ENCODE measurements at regions not wholly inside any gene's neighbourhood (a gene's known extent, or its start where the extent isn't known, plus 50 kb on each side); places are given as distances from the start of the nearest gene placed in this dataset.
"Not testable (repeated sequence)": the region's sequence is repeated elsewhere in the genome, so short reads cannot be mapped to it uniquely, and the experiment has no call there.

DNA sequence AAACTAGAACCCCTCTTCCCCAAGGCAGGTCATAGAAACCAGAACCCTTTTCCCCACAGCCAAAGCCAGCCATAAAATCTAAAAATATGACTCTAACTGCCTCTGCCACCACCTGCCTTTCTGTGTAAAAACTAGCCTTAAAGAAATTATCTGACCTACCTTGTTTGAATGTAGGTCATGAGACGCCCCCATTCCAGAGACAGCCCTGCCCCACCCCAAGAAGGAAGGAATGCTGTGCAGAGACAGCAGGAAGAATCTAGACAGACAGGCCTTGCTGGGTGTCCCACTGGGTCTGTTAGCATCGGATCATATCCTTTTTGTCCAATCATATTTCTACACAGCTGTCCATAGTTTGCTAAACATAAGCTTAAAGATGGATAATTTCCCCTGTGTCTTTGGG is 128.4 kb upstream of the RAB4A start:
- Mint-ChIP-seq H3K27ac (no peak overlapping the region), H3K9me3 (no peaks in the 10 kb centered on the region), H3K4me1 (peaks cover 28% of the 10 kb centered on the region), H3K4me3 (no peak overlapping the region), H3K27me3 (no peaks in the 10 kb centered on the region), H3K36me3 (no peaks in the 10 kb centered on the region)

DNA sequence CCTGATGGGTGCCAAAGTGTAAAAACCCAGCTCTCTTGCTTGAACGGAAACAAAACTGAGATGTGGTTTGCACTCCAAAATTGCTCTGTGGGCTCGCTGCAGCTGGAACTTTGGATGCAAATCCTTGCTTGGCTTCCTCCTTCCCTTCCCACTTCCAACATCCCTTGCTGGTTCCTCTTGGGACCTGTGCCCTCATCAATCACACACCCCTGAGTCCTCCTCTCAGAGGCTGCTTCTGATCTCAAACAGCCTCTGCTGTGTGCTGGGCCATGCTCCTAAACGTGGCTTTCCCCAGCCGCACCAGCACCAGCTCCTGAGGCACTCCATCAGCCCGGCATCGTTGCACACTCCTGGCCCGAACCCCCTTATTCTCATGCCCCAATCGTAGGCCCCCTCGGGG is 124.3 kb upstream of the RAB4A start:
- Mint-ChIP-seq H3K4me3 (no peak overlapping the region), H3K9me3 (no peaks in the 10 kb centered on the region), H3K27me3 (no peaks in the 10 kb centered on the region), H3K4me1 (no peaks in the 10 kb centered on the region), H3K27ac (no peak overlapping the region), H3K36me3 (no peaks in the 10 kb centered on the region)

DNA sequence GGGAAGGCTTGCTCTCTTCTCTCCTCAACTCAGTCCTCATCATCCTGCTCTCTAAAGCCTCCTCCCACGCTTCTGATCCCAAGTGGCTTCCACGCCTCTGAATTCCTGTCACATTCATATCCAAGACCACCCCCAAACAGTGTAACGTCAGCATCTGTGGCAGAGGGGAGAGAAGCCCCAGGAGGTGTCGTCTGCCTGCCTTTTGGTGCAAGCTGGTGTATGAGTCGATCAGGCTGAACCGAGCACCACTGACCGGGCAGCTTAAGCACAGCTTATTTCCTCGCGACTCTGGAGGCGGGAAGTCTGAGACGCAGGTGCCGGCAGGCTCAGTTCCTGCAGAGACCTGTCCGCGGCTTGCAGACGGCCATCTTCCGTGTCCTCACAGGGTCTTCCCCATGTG is 123.8 kb upstream of the RAB4A start:
- H3K36me3 Mint-ChIP-seq = no peaks in the 10 kb centered on the region
- H3K27ac Mint-ChIP-seq = no peak overlapping the region
- H3K9me3 Mint-ChIP-seq = no peaks in the 10 kb centered on the region
- H3K4me1 Mint-ChIP-seq = no peaks in the 10 kb centered on the region
- no peak overlapping the region for H3K4me3 Mint-ChIP-seq
- no peaks in the 10 kb centered on the region for H3K27me3 Mint-ChIP-seq

DNA sequence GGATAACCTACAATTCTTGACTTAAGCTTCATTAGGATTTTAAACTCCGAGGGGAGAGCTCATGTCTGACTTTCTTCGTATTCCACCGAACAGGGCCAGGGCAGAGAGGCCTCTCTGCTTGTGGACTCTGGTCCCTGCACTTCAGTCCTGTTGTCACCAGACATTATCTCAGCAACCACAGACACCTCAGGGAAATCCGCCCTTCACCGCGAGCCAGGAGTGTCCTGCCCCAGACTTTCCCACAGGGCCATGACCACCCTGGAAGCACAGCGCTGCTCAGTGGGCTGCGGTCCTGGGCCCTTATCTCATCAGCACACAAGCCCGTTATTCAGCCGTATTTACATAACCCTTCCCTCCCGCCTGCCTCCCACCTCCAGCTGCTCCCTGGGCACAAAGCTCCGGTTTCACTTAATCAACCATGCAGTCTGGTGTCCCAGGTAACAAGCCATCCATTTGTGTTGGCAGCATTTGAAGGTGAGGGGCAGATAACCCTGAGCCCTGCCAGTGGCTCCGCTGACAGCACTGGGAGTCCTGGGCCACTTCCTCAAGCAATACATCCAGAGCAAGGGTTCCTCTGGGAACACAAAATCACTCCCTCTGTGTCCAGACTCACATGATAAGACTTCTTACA is 122.8 kb upstream of the RAB4A start:
- Mint-ChIP-seq H3K27me3 (no peaks in the 10 kb centered on the region), H3K4me3 (no peak overlapping the region), H3K27ac (no peak overlapping the region), H3K36me3 (no peaks in the 10 kb centered on the region), H3K4me1 (no peaks in the 10 kb centered on the region), H3K9me3 (no peaks in the 10 kb centered on the region)

DNA sequence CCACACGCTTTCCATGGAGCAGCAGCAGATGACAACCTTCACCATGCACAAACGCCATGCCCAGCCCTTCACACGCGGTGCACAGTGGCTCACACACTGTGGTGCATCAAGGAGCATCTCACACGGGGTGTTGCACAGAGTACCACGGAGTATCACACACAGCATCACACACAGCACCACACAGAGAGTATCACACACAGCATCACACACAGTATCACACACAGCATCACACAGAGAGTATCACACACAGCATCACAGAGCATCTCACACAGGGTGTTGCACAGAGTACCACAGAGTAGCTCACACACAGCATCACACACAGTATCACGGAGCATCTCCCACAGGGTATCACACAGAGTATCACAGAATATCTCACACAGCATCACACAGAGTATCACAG is 122.2 kb upstream of the RAB4A start:
- H3K27ac Mint-ChIP-seq = no peak overlapping the region

DNA sequence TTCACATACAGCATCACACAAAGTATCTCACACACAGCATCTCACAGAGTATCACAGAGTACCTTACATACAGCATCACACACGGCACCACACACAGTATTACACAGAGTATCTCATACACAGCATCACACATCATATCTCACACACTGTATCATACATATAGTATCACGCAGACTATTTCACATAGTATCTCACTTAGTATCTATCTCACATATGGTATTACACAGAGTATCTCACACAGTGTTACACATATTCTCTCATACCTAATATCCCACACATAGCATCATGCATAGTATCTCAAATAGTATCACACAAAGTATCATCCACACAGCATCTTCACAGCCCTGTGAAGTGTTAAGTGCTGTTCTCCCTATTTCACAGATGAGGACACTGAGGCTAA is 121.5 kb upstream of the RAB4A start:
- Mint-ChIP-seq H3K4me3 (no peak overlapping the region), H3K4me1 (peaks cover 6% of the 10 kb centered on the region), H3K27me3 (no peaks in the 10 kb centered on the region), H3K27ac (no peak overlapping the region), H3K36me3 (no peaks in the 10 kb centered on the region), H3K9me3 (no peaks in the 10 kb centered on the region)

More for the DNA sequence above, 122.2 kb upstream of the RAB4A start:
- H3K4me3 Mint-ChIP-seq = no peak overlapping the region
- H3K4me1 Mint-ChIP-seq = peaks cover 4% of the 10 kb centered on the region
- no peaks in the 10 kb centered on the region for H3K27me3 Mint-ChIP-seq
- no peaks in the 10 kb centered on the region for H3K36me3 Mint-ChIP-seq
- no peaks in the 10 kb centered on the region for H3K9me3 Mint-ChIP-seq

DNA sequence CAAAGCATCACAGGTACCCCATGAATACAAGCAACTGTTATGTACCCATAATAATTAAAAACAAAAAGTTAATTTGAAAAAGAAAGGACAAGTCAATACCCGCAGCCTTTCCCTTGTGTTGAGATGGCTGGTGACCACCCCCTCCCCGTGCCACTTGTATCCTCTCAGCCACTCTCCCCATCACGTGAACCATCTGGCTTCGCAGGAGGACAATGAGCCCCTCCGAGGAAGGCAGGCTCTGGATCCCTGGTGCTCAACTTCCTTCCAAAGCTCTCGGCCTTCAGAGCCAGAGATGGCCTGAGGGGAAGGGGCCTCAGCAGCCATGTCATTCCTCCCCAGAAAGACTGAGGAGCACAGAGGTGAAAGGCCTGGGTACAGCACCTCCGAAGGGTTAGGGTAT is 120.4 kb upstream of the RAB4A start:
- H3K36me3 Mint-ChIP-seq = no peaks in the 10 kb centered on the region

DNA sequence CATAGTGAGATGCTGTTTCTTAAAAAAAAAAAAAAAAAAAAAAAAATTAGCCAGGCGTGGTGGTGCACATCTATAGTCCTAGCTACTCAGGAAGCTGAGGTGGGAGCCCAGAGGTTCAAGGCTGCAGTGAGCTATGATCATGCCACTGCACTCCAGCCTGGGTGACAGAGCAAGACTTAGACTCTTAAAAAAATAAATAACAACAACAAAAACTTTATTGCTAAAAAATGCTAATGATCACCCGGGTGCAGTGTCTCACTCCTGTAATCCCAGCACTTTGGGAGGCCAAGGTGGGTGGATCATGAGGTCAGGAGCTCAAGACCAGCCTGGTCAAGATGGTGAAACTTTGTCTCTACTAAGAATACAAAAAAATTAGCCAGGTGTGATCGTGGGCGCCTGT is 119.5 kb upstream of the RAB4A start:
- H3K27ac Mint-ChIP-seq, H3K27me3 Mint-ChIP-seq, H3K9me3 Mint-ChIP-seq, H3K36me3 Mint-ChIP-seq, H3K4me3 Mint-ChIP-seq: not testable (repeated sequence)
- peaks cover 20% of the 10 kb centered on the region for H3K4me1 Mint-ChIP-seq

More for the DNA sequence above, 120.4 kb upstream of the RAB4A start:
- H3K27ac Mint-ChIP-seq = no peak overlapping the region
- no peak overlapping the region for H3K4me3 Mint-ChIP-seq
- H3K4me1 Mint-ChIP-seq = peaks cover 16% of the 10 kb centered on the region
- no peaks in the 10 kb centered on the region for H3K27me3 Mint-ChIP-seq
- no peaks in the 10 kb centered on the region for H3K9me3 Mint-ChIP-seq

DNA sequence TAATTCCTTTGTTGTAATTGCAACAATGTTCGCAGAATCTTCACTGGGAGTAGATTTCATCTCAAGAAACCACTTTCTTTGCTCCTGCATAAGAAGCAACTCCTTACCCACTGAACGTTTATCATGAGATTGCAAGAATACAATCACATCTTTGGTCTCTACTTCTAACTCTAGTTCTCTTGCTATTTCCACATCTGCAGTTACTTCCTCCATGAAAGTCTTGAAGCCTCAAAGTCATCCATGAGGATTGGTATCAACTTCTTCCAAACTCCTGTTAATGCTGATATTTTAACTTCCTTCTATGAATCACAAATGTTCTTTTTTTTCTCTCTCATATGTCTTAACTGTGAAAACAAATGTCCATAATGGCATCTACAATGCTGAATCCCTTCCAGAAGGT is 118.6 kb upstream of the RAB4A start:
- H3K27ac Mint-ChIP-seq = no peak overlapping the region
- H3K4me1 Mint-ChIP-seq = peaks cover 20% of the 10 kb centered on the region
- no peak overlapping the region for H3K4me3 Mint-ChIP-seq
- no peaks in the 10 kb centered on the region for H3K27me3 Mint-ChIP-seq
- no peaks in the 10 kb centered on the region for H3K36me3 Mint-ChIP-seq
- no peaks in the 10 kb centered on the region for H3K9me3 Mint-ChIP-seq

DNA sequence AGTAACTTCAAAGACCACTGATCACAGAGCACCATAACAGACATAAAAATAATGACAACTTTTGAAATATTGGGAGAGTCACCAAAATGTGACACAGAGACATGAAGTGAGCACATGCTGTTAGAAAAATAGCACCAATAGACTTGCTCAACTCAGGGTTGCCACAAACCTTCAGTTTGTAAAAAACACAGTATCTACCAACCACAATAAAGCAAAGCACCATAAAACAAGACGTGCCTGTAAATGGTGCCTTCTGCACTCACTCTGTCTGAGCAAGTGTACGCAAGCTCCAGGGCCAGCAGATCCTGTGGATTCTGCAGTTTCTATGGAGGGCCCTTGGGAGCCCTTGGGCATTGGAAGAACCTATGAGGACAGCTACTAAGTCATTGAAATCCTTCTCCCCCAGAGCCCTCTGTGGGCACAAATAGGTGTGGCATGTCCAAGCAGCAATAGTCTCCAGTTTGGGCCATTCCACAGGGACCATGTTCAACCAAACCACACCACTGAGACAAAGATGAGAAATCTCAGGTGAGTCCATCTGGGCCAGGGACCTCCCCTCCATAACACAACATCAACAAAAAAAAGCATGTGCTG is 116.9 kb upstream of the RAB4A start:
- Mint-ChIP-seq H3K4me3 (no peak overlapping the region), H3K27me3 (no peaks in the 10 kb centered on the region), H3K4me1 (peaks cover 20% of the 10 kb centered on the region), H3K9me3 (no peaks in the 10 kb centered on the region), H3K27ac (no peak overlapping the region), H3K36me3 (no peaks in the 10 kb centered on the region)

DNA sequence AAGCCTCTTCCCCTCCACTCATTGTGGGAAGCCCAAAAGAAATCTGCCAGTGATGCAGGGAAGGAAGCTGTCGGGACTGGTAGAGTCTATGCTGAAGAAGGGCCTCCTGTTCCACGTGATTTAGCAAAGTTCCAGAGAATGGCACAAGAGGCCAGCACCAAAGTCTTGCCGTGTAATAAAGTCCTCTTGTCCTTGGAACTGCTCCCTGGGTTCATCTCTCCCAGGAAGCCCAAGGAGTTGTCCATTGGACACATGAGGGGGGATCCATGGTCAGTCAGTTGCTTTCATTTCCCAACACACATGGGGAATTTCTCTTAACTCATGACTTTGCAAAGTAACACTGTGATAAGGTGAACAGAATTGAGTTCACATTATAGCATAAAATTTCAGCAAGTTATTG is 116.1 kb upstream of the RAB4A start:
- Mint-ChIP-seq H3K4me1 (peaks cover 20% of the 10 kb centered on the region), H3K27ac (no peak overlapping the region), H3K4me3 (no peak overlapping the region), H3K9me3 (no peaks in the 10 kb centered on the region), H3K27me3 (no peaks in the 10 kb centered on the region), H3K36me3 (no peaks in the 10 kb centered on the region)

DNA sequence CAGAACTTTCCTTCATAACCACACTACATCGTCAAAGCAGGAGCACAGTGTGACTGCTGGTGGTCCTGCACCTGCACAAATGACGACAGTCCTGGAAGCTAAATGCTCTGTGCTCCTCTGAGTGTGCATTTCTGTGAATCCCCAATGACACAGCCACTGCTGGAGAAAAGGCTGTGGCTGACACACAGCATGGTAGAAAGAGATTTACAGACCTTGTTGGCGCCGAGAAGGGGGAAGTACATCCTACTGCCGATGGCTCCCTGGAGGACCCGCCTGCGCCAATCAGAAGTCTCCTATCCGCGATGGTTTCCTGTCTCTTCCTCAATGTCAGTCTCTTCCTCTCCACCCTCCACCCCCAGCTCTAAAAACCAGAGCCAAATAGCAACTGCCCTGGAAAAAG is 115.4 kb upstream of the RAB4A start:
- H3K9me3 Mint-ChIP-seq = no peaks in the 10 kb centered on the region
- H3K27ac Mint-ChIP-seq = no peak overlapping the region
- no peaks in the 10 kb centered on the region for H3K27me3 Mint-ChIP-seq
- no peaks in the 10 kb centered on the region for H3K36me3 Mint-ChIP-seq
- H3K4me1 Mint-ChIP-seq = peaks cover 20% of the 10 kb centered on the region
- H3K4me3 Mint-ChIP-seq = peak overlapping the region; percentile 41

DNA sequence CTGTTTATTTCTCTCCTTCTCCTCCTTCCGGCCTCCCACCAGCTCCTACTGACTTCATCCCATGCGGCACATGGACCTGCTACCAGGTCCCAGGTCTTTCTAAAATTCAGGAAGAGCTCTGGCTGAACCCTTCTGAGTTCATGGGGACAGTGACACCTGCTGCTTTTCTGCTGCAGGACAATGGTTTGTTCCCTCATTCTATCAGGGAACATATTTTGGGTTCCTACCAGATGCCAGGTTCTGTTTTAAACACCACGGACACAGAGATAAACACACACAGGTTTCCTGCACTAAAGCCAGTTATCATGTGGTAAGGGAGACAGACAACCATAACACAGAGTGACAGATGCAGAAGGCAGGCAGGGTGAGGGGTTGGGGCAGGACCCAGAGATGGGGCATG is 114.0 kb upstream of the RAB4A start:
- H3K9me3 Mint-ChIP-seq = no peaks in the 10 kb centered on the region
- H3K4me3 Mint-ChIP-seq = no peak overlapping the region
- H3K27ac Mint-ChIP-seq = no peak overlapping the region
- H3K4me1 Mint-ChIP-seq = peaks cover 20% of the 10 kb centered on the region
- no peaks in the 10 kb centered on the region for H3K27me3 Mint-ChIP-seq
- H3K36me3 Mint-ChIP-seq = no peaks in the 10 kb centered on the region

DNA sequence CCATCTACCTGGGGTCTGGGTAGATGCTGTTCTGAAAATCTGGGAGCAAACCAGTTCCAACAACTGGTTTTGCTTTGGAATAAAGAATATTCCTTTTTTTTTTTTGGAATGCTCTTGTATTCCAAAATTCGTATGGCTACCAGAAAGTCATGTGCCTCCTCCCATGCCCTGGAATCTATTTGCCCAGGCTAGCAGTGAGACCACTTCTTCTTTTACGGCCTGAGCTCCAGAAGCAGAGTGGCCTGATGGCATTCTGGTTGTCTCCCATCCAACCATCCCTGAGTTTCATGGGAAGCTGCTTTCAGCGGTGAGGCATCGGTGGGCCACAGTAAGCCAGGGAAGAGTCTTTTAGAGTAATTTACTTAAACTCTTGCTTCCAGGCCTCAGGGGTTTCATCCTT is 113.4 kb upstream of the RAB4A start:
- H3K9me3 Mint-ChIP-seq = no peaks in the 10 kb centered on the region
- no peak overlapping the region for H3K4me3 Mint-ChIP-seq
- H3K36me3 Mint-ChIP-seq = no peaks in the 10 kb centered on the region
- no peaks in the 10 kb centered on the region for H3K27me3 Mint-ChIP-seq
- no peak overlapping the region for H3K27ac Mint-ChIP-seq
- H3K4me1 Mint-ChIP-seq = peaks cover 20% of the 10 kb centered on the region

DNA sequence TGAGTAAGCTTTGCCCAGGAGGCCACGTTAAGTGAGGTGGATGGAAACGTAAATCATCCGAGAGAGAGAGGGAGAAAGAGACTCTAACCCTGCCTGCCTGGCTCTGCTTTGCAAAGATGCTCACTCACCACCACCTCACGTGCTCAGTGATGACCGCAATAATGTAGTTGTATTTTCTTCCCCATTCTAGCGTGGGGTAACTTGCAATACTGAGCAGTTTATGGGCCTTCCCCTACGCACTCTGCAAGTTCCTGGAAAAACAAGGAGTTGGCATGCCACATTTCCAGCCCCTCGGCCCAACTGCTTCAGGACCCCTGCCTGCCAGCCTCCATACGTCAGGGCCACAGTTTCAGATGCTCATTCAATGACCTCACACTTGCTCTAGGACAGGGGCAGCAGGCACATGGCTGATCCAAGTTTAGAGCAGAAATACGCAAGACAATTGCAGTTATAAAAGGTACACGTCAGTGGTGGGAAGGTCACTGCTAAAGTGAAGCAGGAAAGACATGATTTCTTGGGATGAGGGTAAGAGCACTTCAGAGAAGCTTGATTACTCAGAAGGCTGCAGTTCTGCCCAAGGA is 112.5 kb upstream of the RAB4A start:
- H3K27ac Mint-ChIP-seq = no peak overlapping the region
- peaks cover 19% of the 10 kb centered on the region for H3K4me1 Mint-ChIP-seq
- no peaks in the 10 kb centered on the region for H3K9me3 Mint-ChIP-seq
- H3K36me3 Mint-ChIP-seq = no peaks in the 10 kb centered on the region
- H3K4me3 Mint-ChIP-seq = no peak overlapping the region
- no peaks in the 10 kb centered on the region for H3K27me3 Mint-ChIP-seq

DNA sequence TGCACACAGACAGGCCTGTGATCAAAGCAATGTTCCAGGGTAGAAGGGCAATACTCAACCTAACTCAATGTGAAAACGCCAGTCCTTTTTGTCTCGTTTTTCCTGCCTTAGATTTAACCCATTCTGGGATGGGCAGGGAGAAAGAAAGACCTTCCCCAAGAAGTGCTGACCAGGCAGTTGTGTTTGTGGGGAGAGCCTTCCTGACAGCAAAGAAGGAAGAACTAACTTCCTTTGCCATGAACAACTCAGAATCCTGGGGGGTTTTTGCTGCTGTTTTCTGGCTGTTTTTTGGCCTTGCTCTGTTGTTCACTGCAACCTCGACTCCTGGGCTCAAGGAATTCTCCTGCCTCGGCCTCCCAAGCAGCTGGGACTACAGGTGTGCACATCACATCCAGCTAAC is 112.0 kb upstream of the RAB4A start:
- no peak overlapping the region for H3K27ac Mint-ChIP-seq
- H3K27me3 Mint-ChIP-seq = no peaks in the 10 kb centered on the region
- H3K9me3 Mint-ChIP-seq = no peaks in the 10 kb centered on the region
- H3K4me3 Mint-ChIP-seq = no peak overlapping the region
- no peaks in the 10 kb centered on the region for H3K36me3 Mint-ChIP-seq
- H3K4me1 Mint-ChIP-seq = peaks cover 14% of the 10 kb centered on the region
